ENCODE measurements at regions not wholly inside any gene's neighbourhood (a gene's known extent, or its start where the extent isn't known, plus 50 kb on each side); places are given as distances from the start of the nearest gene placed in this dataset.
"Not testable (repeated sequence)": the region's sequence is repeated elsewhere in the genome, so short reads cannot be mapped to it uniquely, and the experiment has no call there.

DNA sequence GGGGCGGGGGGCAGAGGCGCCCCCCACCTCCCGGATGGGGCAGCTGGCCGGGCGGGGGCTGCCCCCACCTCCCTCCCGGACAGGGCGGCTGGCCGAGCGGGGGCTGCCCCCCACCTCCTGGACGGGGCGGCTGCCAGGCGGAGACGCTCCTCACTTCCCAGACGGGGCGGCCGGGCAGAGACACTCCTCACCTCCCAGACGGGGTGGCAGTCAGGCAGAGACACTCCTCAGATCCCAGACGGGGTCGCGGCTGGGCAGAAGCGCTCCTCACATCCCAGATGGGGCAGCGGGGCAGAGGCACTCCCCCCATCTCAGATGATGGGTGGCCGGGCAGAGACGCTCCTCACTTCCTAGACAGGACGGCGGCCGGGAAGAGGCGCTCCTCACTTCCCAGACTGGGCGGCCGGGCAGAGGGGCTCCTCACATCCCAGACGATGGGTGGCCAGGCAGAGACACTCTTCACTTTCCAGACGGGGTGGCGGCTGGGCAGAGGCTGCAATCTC lies 240.1 kb downstream of the NPIPA7 start:
- DNase-seq (ENCODE audit: low read depth): not testable (repeated sequence)

GRCh38 chr16:16624367-16624766 lies 245.4 kb downstream of the NPIPA7 start:
- not testable (repeated sequence) for DNase-seq (ENCODE audit: low read depth)

- not testable (repeated sequence) for DNase-seq (ENCODE audit: low read depth)
Observed at GRCh38 chr16:16625140-16625539, 246.2 kb downstream of the NPIPA7 start.

- not testable (repeated sequence) for DNase-seq (ENCODE audit: low read depth)
Observed at GRCh38 chr16:16627865-16628264, 248.9 kb downstream of the NPIPA7 start.

DNA sequence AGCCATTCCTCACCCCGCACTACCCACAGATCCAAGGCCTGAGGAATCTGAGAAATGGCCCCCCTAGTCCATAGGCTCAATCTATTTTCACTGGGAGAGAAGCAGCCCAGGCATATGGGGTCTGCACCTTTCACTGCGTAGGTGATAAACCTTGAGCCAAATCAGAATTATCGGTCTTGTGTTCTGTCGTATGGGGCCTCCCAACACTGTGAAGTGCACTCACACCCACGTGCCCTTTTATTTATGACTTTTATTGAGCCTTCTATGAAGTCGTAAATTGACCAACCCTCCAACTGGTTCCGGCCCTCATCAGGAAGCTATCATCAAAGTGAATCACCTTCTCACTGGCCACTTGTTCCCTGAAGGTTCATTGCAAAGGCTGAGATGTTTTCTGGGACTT lies 259.3 kb downstream of the NPIPA7 start:
- not testable (repeated sequence) for DNase-seq (ENCODE audit: low read depth)

DNA sequence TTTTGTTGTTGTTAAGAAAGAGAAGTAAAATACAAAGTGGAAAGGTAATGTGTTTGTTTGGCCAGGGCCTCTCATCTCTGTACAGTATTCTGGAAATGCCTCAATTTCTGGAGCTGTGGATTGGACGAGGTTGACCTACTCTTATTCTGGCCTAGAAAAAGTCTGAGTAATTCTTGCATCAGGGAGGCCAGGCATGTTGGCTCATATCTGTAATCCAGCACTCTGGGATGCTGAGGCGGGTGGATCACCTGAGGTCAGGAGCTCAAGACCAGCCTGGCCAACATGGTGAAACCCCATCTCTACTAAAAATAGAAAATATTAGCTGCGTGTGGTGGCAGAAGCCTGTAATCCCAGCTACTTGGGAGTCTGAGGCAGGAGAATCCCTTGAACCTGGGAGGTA lies 259.8 kb downstream of the NPIPA7 start:
- DNase-seq (ENCODE audit: low read depth): not testable (repeated sequence)

DNA sequence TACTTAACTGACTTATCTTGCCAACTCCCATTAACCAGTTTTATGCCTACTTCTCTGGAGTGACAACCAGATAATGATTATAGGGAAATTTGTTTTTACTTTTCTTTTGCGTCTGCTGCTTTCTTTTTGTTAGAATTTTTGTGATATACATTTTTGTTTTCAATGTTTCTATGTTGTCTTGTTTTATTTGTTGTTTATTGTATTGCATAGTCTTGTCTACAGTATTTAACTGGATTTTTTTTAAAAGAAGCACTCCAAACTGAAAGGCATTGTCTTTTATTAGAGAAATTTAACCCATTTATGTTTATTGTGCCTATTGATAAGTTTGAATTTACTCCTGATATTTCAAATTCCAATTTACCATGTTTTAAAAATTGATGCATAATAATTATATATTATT lies 264.9 kb downstream of the NPIPA7 start:
- DNase-seq (ENCODE audit: low read depth): not testable (repeated sequence)

DNA sequence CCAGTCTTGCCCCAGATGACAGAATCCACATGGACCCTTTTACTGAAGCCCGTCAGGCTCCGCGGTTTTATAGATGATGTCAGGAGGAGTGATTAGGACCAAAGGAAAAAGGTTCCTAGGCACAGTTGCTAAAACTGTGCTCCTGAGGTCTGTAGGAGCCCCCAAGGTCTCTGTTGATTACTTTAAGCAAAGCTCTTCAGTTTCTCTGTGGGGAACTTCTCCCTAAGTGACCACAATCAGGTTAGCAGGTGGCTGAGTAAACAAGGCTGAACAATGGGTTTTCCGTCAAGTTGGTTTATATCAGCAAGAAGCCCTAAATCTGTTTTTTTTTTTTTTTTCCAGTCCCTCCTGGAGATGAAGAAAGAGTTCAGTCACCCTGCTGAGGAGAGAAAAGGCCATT lies 269.1 kb downstream of the NPIPA7 start:
- DNase-seq (ENCODE audit: low read depth): not testable (repeated sequence)

DNA sequence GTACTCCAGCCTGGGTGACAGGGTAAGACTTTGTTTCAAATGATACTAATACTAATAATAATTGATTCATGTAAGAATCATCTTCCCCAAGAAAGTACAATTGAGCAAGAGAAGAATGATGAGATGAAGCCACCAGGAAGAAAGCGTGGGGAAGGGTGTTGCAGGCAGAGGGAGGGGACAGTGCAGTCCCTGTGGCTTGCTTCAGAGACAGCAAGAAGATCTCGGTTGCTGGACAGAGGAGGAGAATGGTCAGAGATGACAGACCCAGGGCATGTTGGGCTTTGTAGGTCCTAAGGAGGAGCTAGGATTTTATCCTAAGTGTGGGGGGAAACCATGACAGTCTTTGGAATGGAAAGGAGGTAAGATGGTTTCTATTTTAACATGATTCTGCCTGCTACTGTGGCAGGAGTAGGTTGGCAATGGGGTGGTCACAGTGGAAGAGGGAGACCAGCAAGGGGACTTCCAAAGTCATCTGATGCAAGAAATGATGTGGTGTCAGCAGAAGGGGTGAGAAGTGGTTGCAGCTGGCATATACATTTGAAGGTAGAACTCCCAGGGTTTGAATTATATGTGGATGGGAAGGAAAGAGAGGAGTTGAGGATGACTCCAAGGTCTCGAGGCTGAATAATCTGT lies 293.4 kb downstream of the NPIPA7 start:
- DNase-seq (ENCODE audit: low read depth): not testable (repeated sequence)

GRCh38 chr16:16674820-16675219 lies 295.9 kb downstream of the NPIPA7 start:
- not testable (repeated sequence) for DNase-seq (ENCODE audit: low read depth)

DNA sequence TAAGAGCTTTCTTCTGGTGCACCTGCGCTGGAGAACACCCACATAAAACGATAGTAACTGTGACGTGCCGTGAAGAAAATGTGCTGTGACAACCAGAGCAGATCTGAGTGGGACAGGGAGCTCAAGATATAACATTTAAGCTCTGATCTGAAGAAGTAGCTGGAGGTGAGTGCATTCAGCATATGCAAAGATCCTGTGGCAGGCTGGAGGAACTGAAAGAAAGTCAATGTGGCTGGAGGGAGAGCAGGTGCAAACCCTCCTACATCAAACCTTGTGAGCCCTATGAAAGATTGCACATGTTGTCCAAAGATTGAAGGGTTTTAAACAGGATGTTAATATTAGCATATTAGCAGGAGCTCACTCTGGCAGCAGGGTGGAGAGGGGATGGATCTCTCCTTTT lies 342.9 kb downstream of the NPIPA7 start:
- DNase-seq (ENCODE audit: low read depth): not testable (repeated sequence)

DNA sequence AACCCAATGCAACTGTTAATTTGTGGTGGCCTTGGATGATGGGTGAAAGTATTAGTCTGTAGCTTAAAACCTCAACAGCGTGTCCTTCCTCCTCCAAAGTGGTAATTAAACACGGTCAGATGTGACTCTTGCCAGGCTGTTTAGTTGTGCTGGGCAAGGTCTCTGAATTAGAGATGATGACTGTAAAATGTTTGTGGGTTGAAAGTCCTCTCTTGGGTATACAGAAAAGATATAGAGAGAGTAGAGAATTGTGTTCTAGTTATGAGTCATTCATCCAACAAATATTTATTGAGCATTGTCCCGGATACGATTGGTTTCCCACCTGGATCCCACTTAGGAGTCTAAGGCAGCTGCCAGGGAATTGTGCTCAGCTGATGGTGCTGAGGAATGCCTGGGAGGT lies 343.7 kb downstream of the NPIPA7 start:
- DNase-seq (ENCODE audit: low read depth): not testable (repeated sequence)

- not testable (repeated sequence) for DNase-seq (ENCODE audit: low read depth)
Observed at GRCh38 chr16:16723819-16724519, 345.0 kb downstream of the NPIPA7 start.

DNA sequence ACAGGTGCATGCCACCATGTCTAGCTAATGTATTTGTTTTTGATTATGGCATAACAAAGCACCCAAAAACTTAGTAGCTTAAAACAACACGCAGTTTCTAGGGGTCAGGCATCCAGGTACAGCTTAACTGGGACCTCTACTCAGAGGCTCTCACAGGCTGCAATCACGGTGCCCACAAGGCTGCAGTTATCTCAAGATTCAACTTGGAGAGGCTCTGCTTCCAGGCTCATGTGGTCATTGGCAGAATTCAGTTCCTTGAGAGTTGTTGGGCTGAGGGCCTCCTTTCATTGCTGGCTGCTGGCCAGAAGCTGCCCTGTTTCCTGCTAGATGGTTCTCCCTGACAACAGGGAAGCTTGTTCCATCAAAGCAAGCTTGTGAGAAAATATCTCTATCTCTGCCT lies 348.1 kb downstream of the NPIPA7 start:
- not testable (repeated sequence) for DNase-seq (ENCODE audit: low read depth)

- not testable (repeated sequence) for DNase-seq (ENCODE audit: low read depth)
Observed at GRCh38 chr16:16742573-16742972, 363.6 kb downstream of the NPIPA7 start.

- DNase-seq (ENCODE audit: low read depth): not testable (repeated sequence)
Observed at GRCh38 chr16:16754992-16755667, 376.2 kb downstream of the NPIPA7 start.

DNA sequence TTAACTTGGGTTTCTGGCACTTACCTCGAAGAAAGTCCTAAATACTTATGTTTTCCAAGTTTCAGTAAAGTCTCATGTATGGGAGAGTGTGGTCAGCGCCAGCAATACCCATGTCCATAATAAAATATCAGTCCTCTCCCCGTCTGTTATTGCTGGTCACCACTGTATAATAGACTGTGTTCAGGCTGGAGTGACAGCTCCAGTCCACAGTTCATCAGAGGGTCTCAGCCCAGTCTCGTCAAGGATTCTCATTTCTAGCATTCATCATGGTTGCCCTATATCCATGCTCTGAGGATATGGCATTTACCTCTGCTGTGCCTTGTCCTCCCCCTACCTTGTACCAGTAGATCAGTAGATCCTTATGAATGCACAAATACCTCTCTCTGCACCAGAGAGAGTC lies 384.5 kb downstream of the NPIPA7 start:
- DNase-seq (ENCODE audit: low read depth): no peak

GRCh38 chr16:16770717-16771116 lies 391.8 kb downstream of the NPIPA7 start:
- DNase-seq (ENCODE audit: low read depth): not testable (repeated sequence)

- DNase-seq (ENCODE audit: low read depth): no peak
Observed at GRCh38 chr16:16774389-16774788, 395.4 kb downstream of the NPIPA7 start.

DNA sequence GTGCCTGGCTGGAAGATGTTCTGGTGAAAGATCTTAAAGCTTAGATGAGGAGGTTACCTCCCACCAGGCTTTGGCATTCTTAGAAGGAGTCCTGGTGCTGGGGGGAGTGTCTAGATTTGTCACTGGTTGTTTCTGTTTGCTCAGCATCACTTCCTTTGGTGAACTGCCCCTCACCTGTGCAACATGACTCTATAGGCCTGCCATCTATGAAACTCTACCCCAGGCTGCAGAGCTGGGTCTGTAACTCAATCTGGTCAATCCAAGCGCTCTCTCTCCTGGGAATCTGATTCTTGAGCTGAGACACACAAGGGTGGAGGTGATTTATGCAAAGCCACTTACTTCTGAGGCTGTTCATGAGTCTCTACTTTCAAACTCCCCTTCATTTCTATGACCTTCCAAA lies 399.4 kb downstream of the NPIPA7 start:
- no peak for DNase-seq (ENCODE audit: low read depth)

DNA sequence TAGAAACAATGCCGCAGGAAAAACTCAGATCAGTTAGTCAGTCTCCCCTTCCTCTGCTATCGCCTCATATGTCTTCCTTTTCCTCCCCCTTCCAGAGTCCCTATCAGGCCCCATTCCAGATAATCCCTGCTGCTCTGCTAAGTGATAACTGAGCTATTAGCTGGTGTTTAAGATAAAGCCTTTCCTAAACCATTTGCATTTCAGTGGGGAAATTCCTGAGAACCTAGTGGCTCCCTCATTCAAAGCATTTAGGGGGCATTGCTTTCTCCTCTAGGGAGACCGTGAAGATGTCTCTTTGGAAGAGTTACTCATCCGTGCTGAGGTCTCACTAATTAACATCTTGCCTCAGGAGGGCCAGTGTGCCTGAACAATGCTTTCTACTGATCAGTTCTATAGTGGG lies 401.6 kb downstream of the NPIPA7 start:
- DNase-seq (ENCODE audit: low read depth): no peak

DNA sequence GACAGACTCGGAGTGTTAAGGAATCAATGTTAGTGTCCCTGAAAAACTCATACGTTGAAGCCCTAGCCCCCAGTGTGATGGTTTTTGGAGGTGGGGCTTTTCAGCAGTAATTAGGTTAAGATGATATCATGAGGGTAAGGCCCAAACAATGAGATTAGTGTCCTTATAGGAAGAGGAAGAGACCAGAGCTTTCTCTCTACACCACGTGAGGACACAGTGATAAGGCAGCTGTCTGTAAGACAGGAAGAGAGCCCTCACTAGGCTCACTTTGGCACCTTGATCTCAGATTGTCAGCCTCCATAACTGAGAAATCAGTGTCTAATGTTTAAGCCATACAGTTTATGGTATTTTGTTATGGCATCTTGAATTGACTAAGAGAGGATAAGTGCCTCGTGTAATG lies 403.2 kb downstream of the NPIPA7 start:
- DNase-seq (ENCODE audit: low read depth): no peak

- DNase-seq (ENCODE audit: low read depth): no peak
Observed at GRCh38 chr16:16788004-16788403, 409.1 kb downstream of the NPIPA7 start.

Data from activated T-helper 9 cell treated with anti-CD3 and anti-CD28 coated beads, Interleukin-2, amount 50 U/mL, for 16 hours (primary cell).